Neural progenitor cell (in vitro differentiated cells): ENCODE measurements at regions not wholly inside any gene's neighbourhood (a gene's known extent, or its start where the extent isn't known, plus 50 kb on each side); places are given as distances from the start of the nearest gene placed in this dataset.

ENCODE experiments used
- EZH2 ChIP-seq: fragments of 200-600 bp; sonication (generic); IDR thresholded peaks from 2 replicates; pipeline ENCODE4 v1.6.1; 2017; ENCODE audit warnings: antibody characterized with exemption, mild to moderate bottlenecking, moderate library complexity
- EZH2phosphoT487 ChIP-seq: fragments of 200-600 bp; sonication (generic); IDR thresholded peaks from 2 replicates; pipeline ENCODE4 v1.6.1; 2017; ENCODE audit warnings: antibody characterized with exemption
- TF ChIP-seq, protein P1 (sequence below): fragments of 200-600 bp; sonication (generic); IDR thresholded peaks from 2 replicates; pipeline ENCODE4 v1.5.1; 2017; ENCODE audit warnings: antibody characterized with exemption, mild to moderate bottlenecking

GRCh38 chr7:94323844-94324243 is 70.9 kb upstream of the COL1A2 start:
- TF ChIP-seq, protein P1, sequence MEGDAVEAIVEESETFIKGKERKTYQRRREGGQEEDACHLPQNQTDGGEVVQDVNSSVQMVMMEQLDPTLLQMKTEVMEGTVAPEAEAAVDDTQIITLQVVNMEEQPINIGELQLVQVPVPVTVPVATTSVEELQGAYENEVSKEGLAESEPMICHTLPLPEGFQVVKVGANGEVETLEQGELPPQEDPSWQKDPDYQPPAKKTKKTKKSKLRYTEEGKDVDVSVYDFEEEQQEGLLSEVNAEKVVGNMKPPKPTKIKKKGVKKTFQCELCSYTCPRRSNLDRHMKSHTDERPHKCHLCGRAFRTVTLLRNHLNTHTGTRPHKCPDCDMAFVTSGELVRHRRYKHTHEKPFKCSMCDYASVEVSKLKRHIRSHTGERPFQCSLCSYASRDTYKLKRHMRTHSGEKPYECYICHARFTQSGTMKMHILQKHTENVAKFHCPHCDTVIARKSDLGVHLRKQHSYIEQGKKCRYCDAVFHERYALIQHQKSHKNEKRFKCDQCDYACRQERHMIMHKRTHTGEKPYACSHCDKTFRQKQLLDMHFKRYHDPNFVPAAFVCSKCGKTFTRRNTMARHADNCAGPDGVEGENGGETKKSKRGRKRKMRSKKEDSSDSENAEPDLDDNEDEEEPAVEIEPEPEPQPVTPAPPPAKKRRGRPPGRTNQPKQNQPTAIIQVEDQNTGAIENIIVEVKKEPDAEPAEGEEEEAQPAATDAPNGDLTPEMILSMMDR, result no peak
- TF ChIP-seq EZH2 (no peak), EZH2phosphoT487 (no peak)
